ENCODE measurements at regions not wholly inside any gene's neighbourhood (a gene's known extent, or its start where the extent isn't known, plus 50 kb on each side); places are given as distances from the start of the nearest gene placed in this dataset.
"Not testable (repeated sequence)": the region's sequence is repeated elsewhere in the genome, so short reads cannot be mapped to it uniquely, and the experiment has no call there.

DNA sequence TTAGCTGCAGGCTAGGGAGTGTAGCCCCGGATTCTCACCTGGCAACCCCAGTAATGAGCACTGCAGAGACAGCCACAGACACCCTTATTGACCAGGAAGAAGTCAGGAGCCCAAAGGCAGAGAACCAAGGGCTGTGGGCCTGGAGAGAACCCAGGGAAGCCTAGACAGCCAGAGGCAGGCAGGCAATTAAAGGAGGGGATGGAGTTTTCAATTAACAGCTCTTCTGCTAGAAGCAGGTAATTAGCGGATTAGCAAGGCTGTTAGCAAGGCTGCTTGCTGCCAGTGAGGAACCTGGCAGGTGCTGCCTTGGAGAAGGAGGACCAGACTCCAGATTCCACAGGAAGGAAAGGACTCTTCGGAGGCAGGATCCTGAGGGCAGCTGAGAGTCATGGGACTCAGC, 176.1 kb downstream of the TRIM43 start:
- TF ChIP-seq CTCF (IDR thresholded peaks at IDR 0.05 in 2 of 3, conservative IDR thresholded peaks at IDR 0.05 in 1 of 3; ENCODE audit: borderline replicate concordance in 1 of 3, insufficient read depth in 1 of 3, low read depth in 2 of 3, low read length in 2 of 3); SP1 (IDR thresholded peaks at IDR 0.05; ENCODE audit: low read depth); POLR2A (IDR thresholded peaks at IDR 0.05; ENCODE audit: borderline replicate concordance, extremely low read depth, insufficient read depth, insufficient read length); TCF7L2 (IDR thresholded peaks at IDR 0.05; ENCODE audit: borderline replicate concordance, extremely low read depth, insufficient read depth, insufficient read length); SIN3A (IDR thresholded peaks at IDR 0.05; ENCODE audit: low read depth); EZH2 (IDR thresholded peaks at IDR 0.05): not testable (repeated sequence)

Measured in HCT116 (cell line).